ENCODE measurements at regions not wholly inside any gene's neighbourhood (a gene's known extent, or its start where the extent isn't known, plus 50 kb on each side); places are given as distances from the start of the nearest gene placed in this dataset.

DNA sequence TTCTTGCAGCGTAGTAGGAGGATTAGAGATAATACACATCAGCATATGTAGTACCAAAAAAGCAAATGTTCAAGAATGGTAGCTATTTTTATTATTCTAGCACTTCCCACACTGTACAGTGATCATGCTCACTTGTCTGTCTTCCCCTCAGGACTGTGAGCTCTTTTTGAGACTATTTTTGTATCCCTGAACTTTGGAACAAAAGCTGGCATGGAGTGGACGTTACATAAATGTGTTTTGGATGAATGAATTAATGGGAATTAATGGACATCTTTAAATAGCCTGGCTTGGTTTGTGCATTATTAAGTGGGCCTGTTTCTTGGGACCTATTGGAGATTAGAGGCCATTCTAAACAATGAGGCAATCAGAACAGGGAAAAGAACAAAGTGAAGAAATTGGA lies 243.7 kb downstream of the CD83 start:
- Histone ChIP-seq H3K27ac (ENCODE audit: low read length, poor library complexity, severe bottlenecking) (no peak overlapping the region), H3K4me1 (ENCODE audit: control insufficient read depth, insufficient read depth, low read depth, low read length) (no peaks in the 10 kb centered on the region), H4K91ac (ENCODE audit: low read length) (no peak overlapping the region), H2BK120ac (ENCODE audit: low read depth, low read length) (no peak overlapping the region), H2AFZ (ENCODE audit: low read depth, low read length) (no peak overlapping the region), H3K4ac (ENCODE audit: low read depth in 1 of 2, low read length in 2 of 2) (no peak overlapping the region), H3K4me3 (ENCODE audit: insufficient read depth in 1 of 2, low read depth in 1 of 2, low read length in 2 of 2) (no peak overlapping the region), H3K18ac (ENCODE audit: low read depth in 1 of 2, low read length in 2 of 2) (no peak overlapping the region), H3K4me2 (ENCODE audit: low read length, poor library complexity, severe bottlenecking) (no peak overlapping the region), H3K36me3 (ENCODE audit: control insufficient read depth in 1 of 2, insufficient read depth in 2 of 2, low read depth in 1 of 2, low read length in 2 of 2) (no peaks in the 10 kb centered on the region), H3K9me3 (ENCODE audit: control insufficient read depth, low read length) (no peaks in the 10 kb centered on the region), H3K27me3 (ENCODE audit: control insufficient read depth in 1 of 2, insufficient read depth in 1 of 2, low read length in 2 of 2) (peaks cover 18 to 20% of the 10 kb centered on the region in 2 experiments), H3K23ac (ENCODE audit: low read length in 2 of 2) (no peak overlapping the region), H3K9ac (ENCODE audit: low read length) (no peak overlapping the region), H4K8ac (ENCODE audit: low read length) (no peak overlapping the region), H3K14ac (ENCODE audit: low read length in 2 of 2) (no peak overlapping the region), H2BK12ac (ENCODE audit: low read length in 2 of 2) (no peak overlapping the region), H2BK5ac (ENCODE audit: low read depth, low read length, poor library complexity, severe bottlenecking) (no peak overlapping the region), H3K79me1 (replicated peaks; ENCODE audit: low read length, poor library complexity, severe bottlenecking) (no peaks in the 10 kb centered on the region), H2BK15ac (ENCODE audit: low read depth, poor library complexity, severe bottlenecking) (no peak overlapping the region), H2AK5ac (ENCODE audit: low read length, severe bottlenecking) (no peak overlapping the region)
- WGBS, result 83% methylated on average over 1 of the region's 2 CpGs
- no peak for DNase-seq

DNA sequence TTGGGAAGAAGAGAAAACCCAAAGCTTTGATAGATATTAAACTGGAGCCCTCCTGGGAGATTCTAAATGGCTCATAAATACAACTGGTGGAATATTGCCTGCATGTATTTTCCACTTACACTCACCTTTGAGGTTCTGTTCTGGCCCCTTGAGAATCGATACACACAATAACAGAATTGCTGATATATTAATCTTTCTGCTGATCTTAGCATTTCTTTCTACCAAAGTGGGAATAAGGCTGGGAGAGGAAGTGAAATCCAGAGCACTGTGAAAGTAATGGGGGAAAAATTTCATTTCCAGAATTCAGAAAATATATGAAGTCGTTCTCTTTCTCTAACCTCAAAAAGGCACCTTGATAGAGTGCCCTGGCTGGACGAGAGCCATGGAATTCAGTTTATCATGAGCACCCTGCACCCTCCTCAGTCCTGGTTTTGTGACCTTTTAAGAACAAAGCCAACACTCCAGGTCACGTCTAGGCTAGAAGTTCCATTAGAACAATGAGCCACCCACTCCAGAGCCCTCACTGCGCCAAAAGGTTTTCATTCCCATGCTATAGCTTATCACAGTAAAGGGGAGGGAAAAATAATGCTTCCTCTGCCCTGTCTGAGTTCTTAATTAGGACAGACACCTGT lies 244.5 kb downstream of the CD83 start:
- no peak overlapping the region for H2AFZ ChIP-seq (ENCODE audit: low read depth, low read length)
- no peaks in the 10 kb centered on the region for H3K79me1 ChIP-seq (replicated peaks; ENCODE audit: low read length, poor library complexity, severe bottlenecking)
- no peaks in the 10 kb centered on the region for H3K9me3 ChIP-seq (ENCODE audit: control insufficient read depth, low read length)
- H2BK120ac ChIP-seq (ENCODE audit: low read depth, low read length), result no peak overlapping the region
- no peak overlapping the region for H3K23ac ChIP-seq (ENCODE audit: low read length in 2 of 2)
- H4K8ac ChIP-seq (ENCODE audit: low read length), result no peak overlapping the region
- no peak for DNase-seq
- H2BK15ac ChIP-seq (ENCODE audit: low read depth, poor library complexity, severe bottlenecking), result no peak overlapping the region
- H3K14ac ChIP-seq (ENCODE audit: low read length in 2 of 2), result no peak overlapping the region
- H3K27ac ChIP-seq (ENCODE audit: low read length, poor library complexity, severe bottlenecking), result no peak overlapping the region
- WGBS, result 76% methylated on average over 2 of the region's 5 CpGs
- no peak overlapping the region for H2BK5ac ChIP-seq (ENCODE audit: low read depth, low read length, poor library complexity, severe bottlenecking)
- no peaks in the 10 kb centered on the region for H3K36me3 ChIP-seq (ENCODE audit: control insufficient read depth in 1 of 2, insufficient read depth in 2 of 2, low read depth in 1 of 2, low read length in 2 of 2)
- no peak overlapping the region for H3K4me2 ChIP-seq (ENCODE audit: low read length, poor library complexity, severe bottlenecking)
- H3K18ac ChIP-seq (ENCODE audit: low read depth in 1 of 2, low read length in 2 of 2), result no peak overlapping the region
- no peak overlapping the region for H2AK5ac ChIP-seq (ENCODE audit: low read length, severe bottlenecking)
- no peak overlapping the region for H2BK12ac ChIP-seq (ENCODE audit: low read length in 2 of 2)
- H3K27me3 ChIP-seq (ENCODE audit: control insufficient read depth in 1 of 2, insufficient read depth in 1 of 2, low read length in 2 of 2), result peaks cover 17 to 20% of the 10 kb centered on the region in 2 experiments
- H3K4me3 ChIP-seq (ENCODE audit: insufficient read depth in 1 of 2, low read depth in 1 of 2, low read length in 2 of 2), result no peak overlapping the region
- H4K91ac ChIP-seq (ENCODE audit: low read length), result no peak overlapping the region
- no peak overlapping the region for H3K4ac ChIP-seq (ENCODE audit: low read depth in 1 of 2, low read length in 2 of 2)
- H3K4me1 ChIP-seq (ENCODE audit: control insufficient read depth, insufficient read depth, low read depth, low read length), result no peaks in the 10 kb centered on the region
- H3K9ac ChIP-seq (ENCODE audit: low read length), result no peak overlapping the region

DNA sequence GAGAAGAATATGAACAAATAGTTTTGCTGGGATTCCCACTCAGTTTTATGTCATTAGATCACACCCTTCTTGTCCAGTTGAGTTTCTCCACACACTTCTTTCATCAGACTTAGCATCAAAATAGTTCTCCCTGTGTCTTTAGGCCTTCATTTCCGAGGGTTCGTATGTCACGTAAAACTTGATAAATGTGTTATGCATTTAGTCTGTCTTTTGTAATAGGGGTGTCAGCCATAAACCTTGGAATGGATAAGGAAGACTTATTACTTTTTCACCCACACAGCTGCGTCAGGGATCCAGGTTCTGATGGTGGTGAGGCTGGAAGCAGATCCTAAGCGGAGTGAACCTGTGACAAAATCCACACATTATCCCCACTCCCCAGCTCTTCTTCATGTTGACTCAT lies 246.8 kb downstream of the CD83 start:
- Histone ChIP-seq H3K4me2 (ENCODE audit: low read length, poor library complexity, severe bottlenecking) (no peak overlapping the region), H3K14ac (ENCODE audit: low read length in 2 of 2) (no peak overlapping the region)
- 89% methylated on average over 5 of the region's 5 CpGs for WGBS

DNA sequence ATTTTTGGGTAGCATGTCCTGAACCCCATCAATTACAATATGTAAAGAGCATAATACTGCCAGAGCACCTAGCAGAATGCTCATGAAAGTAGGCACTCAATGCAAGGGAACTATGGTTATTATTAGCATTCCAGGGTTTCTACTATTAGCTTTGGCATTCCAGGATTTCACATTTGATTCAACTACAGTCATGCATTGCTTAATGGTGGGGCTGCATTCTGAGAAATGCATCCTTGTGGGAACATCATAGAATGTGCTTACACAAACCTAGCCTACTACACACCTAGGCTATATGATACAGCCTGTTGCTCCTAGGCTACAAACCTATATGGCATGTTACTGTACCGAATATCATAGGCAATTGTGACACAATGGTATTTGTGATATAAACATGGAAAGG lies 247.8 kb downstream of the CD83 start:
- Histone ChIP-seq H2BK12ac (ENCODE audit: low read length in 2 of 2) (no peak overlapping the region), H2BK120ac (ENCODE audit: low read depth, low read length) (no peak overlapping the region), H2AFZ (ENCODE audit: low read depth, low read length) (no peak overlapping the region), H3K36me3 (ENCODE audit: control insufficient read depth in 1 of 2, insufficient read depth in 2 of 2, low read depth in 1 of 2, low read length in 2 of 2) (no peaks in the 10 kb centered on the region), H3K4me3 (ENCODE audit: insufficient read depth in 1 of 2, low read depth in 1 of 2, low read length in 2 of 2) (no peak overlapping the region), H3K9me3 (ENCODE audit: control insufficient read depth, low read length) (no peaks in the 10 kb centered on the region), H2BK5ac (ENCODE audit: low read depth, low read length, poor library complexity, severe bottlenecking) (no peak overlapping the region), H2AK5ac (ENCODE audit: low read length, severe bottlenecking) (no peak overlapping the region), H3K27me3 (ENCODE audit: control insufficient read depth in 1 of 2, insufficient read depth in 1 of 2, low read length in 2 of 2) (peaks cover 0 to 10% of the 10 kb centered on the region in 2 experiments), H4K91ac (ENCODE audit: low read length) (no peak overlapping the region), H3K4me2 (ENCODE audit: low read length, poor library complexity, severe bottlenecking) (no peak overlapping the region), H3K9ac (ENCODE audit: low read length) (no peak overlapping the region), H3K18ac (ENCODE audit: low read depth in 1 of 2, low read length in 2 of 2) (no peak overlapping the region), H3K79me1 (replicated peaks; ENCODE audit: low read length, poor library complexity, severe bottlenecking) (no peaks in the 10 kb centered on the region), H2BK15ac (ENCODE audit: low read depth, poor library complexity, severe bottlenecking) (no peak overlapping the region), H3K27ac (ENCODE audit: low read length, poor library complexity, severe bottlenecking) (no peak overlapping the region), H3K4ac (ENCODE audit: low read depth in 1 of 2, low read length in 2 of 2) (no peak overlapping the region), H3K23ac (ENCODE audit: low read length in 2 of 2) (no peak overlapping the region), H4K8ac (ENCODE audit: low read length) (no peak overlapping the region), H3K14ac (ENCODE audit: low read length in 2 of 2) (no peak overlapping the region), H3K4me1 (ENCODE audit: control insufficient read depth, insufficient read depth, low read depth, low read length) (no peaks in the 10 kb centered on the region)
- 92% methylated on average over 1 of the region's 1 CpG for WGBS
- DNase-seq, result peak; percentile 3

More for the DNA sequence above, 246.8 kb downstream of the CD83 start:
- no peak overlapping the region for H2AK5ac ChIP-seq (ENCODE audit: low read length, severe bottlenecking)
- no peak overlapping the region for H2BK12ac ChIP-seq (ENCODE audit: low read length in 2 of 2)
- no peak overlapping the region for H2AFZ ChIP-seq (ENCODE audit: low read depth, low read length)
- H3K4ac ChIP-seq (ENCODE audit: low read depth in 1 of 2, low read length in 2 of 2), result no peak overlapping the region
- no peaks in the 10 kb centered on the region for H3K9me3 ChIP-seq (ENCODE audit: control insufficient read depth, low read length)
- H3K27me3 ChIP-seq (ENCODE audit: control insufficient read depth in 1 of 2, insufficient read depth in 1 of 2, low read length in 2 of 2), result peaks cover 0 to 10% of the 10 kb centered on the region in 2 experiments
- no peaks in the 10 kb centered on the region for H3K4me1 ChIP-seq (ENCODE audit: control insufficient read depth, insufficient read depth, low read depth, low read length)
- H3K9ac ChIP-seq (ENCODE audit: low read length), result no peak overlapping the region
- no peak overlapping the region for H2BK15ac ChIP-seq (ENCODE audit: low read depth, poor library complexity, severe bottlenecking)
- no peaks in the 10 kb centered on the region for H3K79me1 ChIP-seq (replicated peaks; ENCODE audit: low read length, poor library complexity, severe bottlenecking)
- no peak overlapping the region for H3K27ac ChIP-seq (ENCODE audit: low read length, poor library complexity, severe bottlenecking)
- H4K91ac ChIP-seq (ENCODE audit: low read length), result no peak overlapping the region
- no peaks in the 10 kb centered on the region for H3K36me3 ChIP-seq (ENCODE audit: control insufficient read depth in 1 of 2, insufficient read depth in 2 of 2, low read depth in 1 of 2, low read length in 2 of 2)
- DNase-seq, result no peak
- H4K8ac ChIP-seq (ENCODE audit: low read length), result no peak overlapping the region
- H3K23ac ChIP-seq (ENCODE audit: low read length in 2 of 2), result no peak overlapping the region
- no peak overlapping the region for H3K18ac ChIP-seq (ENCODE audit: low read depth in 1 of 2, low read length in 2 of 2)
- no peak overlapping the region for H3K4me3 ChIP-seq (ENCODE audit: insufficient read depth in 1 of 2, low read depth in 1 of 2, low read length in 2 of 2)
- no peak overlapping the region for H2BK120ac ChIP-seq (ENCODE audit: low read depth, low read length)
- no peak overlapping the region for H2BK5ac ChIP-seq (ENCODE audit: low read depth, low read length, poor library complexity, severe bottlenecking)

Measured in mesenchymal stem cell (in vitro differentiated cells and primary cell).